KBM-7 (cell line): ENCODE measurements at regions not wholly inside any gene's neighbourhood (a gene's known extent, or its start where the extent isn't known, plus 50 kb on each side); places are given as distances from the start of the nearest gene placed in this dataset.
"Not testable (repeated sequence)": the region's sequence is repeated elsewhere in the genome, so short reads cannot be mapped to it uniquely, and the experiment has no call there.

Experiments used
- DNase-seq: peaks from one replicate; pipeline ENCODE4 v3.0.0-alpha.2; 2015
- in situ Hi-C: fragments of 300-500 bp; cut with MboI; formaldehyde crosslinking; loops from 2 replicates; pipeline ENCODE4 v1.14.3; 2020; ENCODE audit warnings: low sequenced_read_pairs, low pct_unique_long_range_greater_than_20kb, mixed read lengths

DNA sequence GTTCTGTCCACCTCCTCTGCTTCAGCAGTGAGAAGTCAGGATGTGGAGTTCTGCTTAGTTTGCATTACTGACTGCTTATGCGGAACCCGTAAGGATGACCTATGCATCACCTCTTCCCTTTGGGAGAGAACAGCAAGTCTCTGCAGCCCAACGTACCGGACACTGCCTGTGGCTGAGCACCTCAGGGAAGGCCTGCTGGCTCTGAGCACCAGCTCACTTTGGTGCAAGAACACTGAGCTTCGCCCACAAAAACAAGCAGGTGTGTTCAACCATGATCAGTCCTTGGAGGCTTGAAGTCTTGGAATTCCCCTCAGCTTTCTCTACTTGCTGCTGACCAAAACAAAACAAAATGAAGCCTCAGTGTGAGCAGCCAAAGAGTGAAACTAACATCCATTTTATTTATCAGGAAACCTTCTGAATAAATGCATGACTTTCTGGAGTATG lies 52.7 kb upstream of the NCK2 start:
- in situ Hi-C loops = no loop called here
- no peak for DNase-seq

DNA sequence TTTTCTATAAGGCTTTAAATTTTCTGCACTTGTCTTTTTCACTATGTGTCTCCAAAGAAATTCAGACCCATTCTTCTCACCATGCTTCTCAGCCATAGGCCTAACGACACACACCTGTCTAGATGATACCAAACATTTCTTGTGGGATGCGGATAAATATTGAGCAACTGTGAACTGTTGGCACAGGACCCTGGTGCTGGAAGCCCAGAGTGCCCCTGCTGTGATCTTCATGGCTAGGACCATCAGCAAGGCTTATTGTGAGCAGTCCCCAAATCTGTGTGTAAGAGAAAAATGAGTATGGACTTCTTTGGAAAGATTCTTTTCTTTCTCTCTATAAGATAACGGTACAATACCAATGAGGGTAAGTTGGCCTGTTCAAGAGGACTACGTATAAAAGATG lies 54.1 kb upstream of the NCK2 start:
- no peak for DNase-seq
- in situ Hi-C loops = no loop called here

DNA sequence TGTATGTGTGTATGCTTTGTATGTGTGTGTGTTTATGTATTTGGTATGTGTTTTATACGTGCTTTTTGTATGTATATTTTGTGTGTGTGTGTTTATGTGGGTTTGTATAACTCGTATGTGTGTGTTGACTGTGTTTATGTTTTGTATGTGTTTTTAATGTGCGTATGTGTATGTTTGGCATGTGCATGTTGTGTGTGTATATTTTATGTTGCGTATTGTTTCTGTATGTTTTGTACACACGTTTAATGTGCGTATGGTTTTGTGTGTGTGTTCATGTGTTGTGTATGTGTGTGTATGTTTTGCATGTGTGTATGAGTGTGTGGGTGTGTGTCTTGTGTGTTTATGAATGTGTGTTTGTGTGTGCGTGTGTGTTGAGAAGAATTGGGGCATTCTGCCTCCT lies 55.2 kb upstream of the NCK2 start:
- no peak for DNase-seq

DNA sequence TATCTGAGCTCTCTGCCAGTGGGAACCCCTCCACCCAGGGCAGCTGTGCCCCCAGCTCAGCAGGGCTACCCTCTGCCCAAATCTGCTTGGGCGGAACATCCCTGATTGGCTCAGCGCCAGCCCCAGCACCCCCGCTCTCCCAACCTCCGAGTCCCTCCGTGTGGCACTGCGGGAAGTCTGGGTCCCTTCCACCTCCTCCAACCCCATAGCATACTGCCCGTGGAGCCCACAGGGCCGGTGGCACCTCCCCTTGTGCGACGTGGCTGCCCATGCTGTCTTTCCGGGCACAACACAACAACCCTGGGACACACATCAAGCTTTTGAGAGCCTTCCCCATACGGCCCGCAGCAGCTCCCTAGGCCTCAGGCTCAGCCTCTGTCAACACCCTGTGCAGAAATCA lies 55.8 kb upstream of the NCK2 start:
- no peak for DNase-seq
- in situ Hi-C loops = no loop called here

More for the DNA sequence above, 55.2 kb upstream of the NCK2 start:
- in situ Hi-C loops = no loop called here

DNA sequence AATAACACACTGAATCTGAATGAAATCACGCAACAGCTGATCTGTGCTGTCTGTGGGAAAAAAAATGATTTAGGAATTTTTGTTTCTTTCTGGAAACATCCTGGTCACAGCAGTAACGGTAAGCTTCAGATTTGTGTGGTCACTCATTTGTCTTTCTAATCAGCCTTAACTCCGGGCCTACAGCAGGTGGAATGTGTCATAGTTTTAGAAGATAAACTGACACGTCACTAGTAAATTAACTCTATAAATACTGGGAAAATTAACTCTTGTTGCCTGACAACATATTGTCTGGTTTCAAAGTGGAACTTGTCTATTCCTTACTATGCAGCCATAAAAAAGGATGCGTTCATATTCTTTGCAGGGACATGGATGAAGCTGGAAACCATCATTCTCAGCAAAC lies 58.1 kb upstream of the NCK2 start:
- in situ Hi-C loops = no loop called here

DNA sequence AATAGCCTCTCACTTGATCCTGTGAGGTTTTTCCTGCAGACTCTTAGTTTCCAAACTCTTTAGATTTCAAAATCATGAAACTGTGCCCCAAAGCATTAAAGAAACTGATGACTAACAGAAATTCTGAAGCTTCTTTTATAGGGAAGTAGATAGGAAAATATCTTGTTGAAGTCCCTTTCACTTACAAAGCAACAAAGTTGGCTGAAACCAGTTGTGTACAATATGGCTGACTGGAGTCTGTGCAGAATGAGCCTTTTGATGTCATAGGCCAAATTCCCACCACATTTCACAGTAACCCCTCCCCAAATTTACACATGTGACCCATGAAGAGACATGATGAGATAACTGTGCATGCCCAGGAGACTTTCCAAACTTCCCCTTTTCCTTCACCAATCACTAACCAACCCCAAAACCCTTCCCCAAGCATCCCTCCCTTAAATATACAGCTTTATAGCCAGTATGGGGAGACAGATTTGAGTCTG lies 61.7 kb upstream of the NCK2 start:
- in situ Hi-C loops = no loop called here
- peak; percentile 51 for DNase-seq

More for the DNA sequence above, 58.1 kb upstream of the NCK2 start:
- no peak for DNase-seq

DNA sequence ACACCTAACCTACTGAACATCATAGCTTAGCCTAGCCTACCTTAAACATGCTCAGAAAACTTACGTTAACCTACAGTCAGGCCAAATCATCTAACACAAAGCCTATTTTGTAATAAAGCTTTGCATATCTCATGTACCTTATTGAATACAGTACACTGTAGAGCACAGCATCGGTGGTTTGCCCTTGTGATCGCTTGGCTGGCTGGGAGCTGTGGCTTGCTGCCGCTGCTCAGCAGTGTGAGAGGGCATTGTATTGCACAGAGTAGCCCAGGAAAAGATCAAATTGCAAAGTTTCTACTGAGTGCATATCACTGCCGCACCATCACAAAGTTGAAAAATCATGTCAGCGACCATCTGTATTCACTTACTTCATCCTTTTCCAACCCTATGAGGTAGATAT lies 62.3 kb upstream of the NCK2 start:
- no peak for DNase-seq
- in situ Hi-C loops = no loop called here

DNA sequence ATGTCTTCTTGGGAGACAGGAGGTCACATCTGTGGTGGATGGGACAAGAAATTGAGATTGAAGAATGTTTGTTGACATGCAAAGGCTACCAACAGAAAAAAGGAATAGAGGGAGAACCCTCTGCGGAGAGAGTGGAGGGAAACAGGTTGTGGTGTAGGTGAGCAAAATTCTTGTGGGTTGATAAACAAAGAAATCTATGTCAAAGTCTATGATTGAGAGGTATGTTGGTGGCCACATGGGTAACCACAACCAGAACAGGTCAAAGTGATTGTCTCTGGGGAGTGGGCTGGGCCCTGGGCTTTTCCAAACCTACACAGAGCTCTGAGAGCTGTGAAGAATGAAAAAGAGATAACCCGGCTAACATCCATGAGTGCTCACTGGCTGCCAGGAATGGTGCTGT lies 62.8 kb upstream of the NCK2 start:
- DNase-seq = no peak
- in situ Hi-C loops = no loop called here

DNA sequence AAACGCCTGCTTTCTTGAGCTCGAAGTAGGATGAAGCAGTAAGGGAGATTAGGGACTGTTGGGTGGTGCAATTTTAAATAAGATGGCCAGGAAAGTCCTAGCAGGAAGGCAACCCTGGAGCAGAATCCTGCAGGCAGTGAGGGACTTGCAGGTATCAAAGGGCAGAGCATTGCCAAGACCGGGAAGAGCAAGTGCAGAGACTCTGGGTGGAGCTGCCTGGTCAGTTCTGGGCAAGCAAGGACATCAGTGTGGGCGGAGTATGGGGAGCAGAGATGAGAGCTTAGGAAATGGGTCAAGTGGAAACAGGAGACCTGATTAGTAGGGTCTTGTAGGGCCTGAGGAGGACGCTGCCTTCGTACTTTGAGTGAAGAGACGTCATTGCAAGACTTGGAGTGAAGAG lies 64.4 kb upstream of the NCK2 start:
- no peak for DNase-seq
- in situ Hi-C loops = no loop called here

DNA sequence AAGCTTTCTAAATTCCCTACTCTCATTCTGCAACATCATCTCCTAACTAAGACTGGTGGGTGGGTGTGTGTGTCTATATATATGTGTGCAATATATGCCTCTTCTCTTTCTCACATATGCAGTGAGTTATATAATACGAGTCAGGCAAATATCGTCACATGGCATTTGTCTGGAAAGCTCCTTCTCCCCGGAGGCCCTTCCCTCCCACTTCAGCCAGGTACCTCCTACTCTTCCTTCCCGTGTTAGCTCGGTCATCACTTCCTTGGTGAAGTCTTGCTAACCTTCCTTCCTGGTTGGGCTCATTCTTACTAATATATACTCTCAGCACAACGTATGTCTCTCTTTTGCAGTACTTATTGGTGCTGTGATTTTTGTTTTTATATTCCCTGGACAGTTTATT lies 66.4 kb upstream of the NCK2 start:
- in situ Hi-C loops = no loop called here

DNA sequence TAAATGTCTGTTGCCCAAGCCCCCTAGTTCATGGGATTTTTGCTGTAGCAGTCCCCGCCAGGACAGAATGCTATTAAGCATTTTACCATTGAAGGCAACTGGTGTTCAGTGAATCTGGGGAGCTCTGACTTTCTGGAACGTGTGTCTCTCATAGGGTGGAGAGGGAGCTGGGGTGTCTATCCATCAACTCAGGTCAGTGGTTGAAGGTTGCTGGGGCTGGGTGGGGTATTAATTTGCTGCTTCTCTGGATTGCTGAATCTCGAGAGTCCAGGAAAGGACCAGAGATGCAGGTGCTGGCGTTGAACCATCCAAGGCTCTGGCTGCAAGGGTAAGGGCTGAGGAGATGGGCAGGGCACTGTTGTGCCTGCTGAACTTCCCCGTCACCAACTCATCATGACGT lies 66.8 kb upstream of the NCK2 start:
- in situ Hi-C loops = no loop called here
- no peak for DNase-seq

More for the DNA sequence above, 66.4 kb upstream of the NCK2 start:
- no peak for DNase-seq

DNA sequence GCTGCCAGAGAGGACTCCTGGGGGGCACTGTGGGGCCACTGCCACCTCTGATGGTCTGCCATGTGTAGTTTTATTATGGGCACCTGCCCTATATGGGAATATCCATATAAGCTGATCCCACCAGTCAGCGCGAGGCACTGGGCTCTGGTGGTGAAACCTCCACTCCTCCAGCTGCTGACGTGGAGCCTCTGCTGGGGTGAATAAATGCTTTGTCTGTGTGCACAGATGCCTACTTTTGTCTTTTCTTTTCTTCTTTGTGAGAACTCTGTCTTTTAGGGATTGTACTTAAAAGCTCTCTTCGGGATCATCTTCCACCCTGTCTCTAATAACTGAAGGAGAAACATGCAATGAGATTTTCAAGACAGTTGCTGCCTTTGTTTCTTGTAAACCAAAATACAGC lies 68.9 kb upstream of the NCK2 start:
- in situ Hi-C loops = no loop called here
- DNase-seq = no peak

DNA sequence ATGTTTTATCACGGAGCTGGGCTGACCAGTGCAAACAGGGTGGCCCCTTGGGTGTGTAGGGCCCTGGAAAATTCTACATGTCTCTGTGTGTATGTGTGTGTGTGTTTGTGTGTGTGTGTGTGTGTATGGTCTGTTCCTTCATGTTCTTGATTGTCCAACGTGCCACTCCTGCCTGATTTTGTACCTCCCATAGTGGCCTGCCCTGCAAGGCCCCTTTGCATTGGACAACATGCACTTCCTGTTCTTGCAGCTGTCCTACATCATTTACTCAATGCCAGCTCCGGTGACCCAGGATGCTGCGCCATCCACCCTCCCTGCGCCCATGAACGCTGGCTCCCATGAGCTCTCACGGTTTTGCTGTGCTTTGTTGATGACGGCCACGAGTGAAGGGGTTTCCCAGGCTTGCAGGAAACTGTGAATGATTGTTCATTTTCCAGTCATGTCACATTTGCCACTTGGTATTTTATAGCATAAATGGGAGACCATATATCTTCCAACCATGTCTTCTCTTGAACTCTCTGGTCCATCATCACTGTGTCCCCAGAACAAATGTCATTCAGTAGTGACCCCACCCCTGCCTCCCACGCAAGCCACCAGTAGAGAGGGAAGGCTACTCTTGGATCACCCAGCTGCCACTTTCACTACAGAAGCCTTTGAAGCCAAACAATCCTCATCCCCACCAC lies 69.7 kb upstream of the NCK2 start:
- in situ Hi-C loops = no loop called here

DNA sequence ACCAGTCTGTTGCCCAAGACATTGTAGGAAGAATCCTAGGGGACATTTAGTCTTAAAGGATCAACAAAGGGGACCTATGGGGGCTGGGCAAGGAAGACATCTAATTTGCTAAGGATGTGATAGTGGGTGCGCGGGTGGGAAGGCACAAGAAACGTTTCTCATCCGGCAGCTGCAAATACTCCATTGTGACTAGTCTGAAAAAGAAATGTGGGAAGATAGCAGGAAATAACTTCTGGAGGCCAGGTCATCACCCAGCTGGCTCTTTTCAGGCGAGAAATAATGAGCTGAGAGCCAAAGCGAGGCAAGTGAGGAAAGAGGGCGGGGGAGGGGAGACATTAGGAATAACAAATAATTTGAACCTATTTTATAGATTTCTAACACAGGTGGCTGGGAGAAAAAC lies 70.3 kb upstream of the NCK2 start:
- in situ Hi-C loops = no loop called here
- no peak for DNase-seq

More for the DNA sequence above, 69.7 kb upstream of the NCK2 start:
- no peak for DNase-seq

DNA sequence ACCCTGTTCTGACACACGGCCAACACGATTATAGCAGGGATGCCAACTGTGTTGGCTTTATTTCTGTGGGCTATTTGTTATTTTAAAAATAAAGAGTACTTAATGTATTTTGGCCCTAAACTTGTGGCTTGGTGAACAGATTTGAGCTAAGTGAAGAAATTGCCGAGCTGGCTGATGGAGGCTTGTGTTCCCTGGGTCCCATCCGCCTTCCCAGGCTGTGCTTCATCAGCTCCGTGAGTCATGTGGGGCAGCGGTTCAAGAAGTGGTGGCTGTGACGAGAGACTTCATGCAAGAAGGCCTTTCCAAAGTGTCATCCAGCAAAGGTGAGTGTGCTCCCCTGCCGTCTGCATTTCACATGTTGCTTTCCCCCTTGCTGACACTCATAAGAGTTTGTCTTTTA lies 73.6 kb upstream of the NCK2 start:
- no peak for DNase-seq
- in situ Hi-C loops = no loop called here

DNA sequence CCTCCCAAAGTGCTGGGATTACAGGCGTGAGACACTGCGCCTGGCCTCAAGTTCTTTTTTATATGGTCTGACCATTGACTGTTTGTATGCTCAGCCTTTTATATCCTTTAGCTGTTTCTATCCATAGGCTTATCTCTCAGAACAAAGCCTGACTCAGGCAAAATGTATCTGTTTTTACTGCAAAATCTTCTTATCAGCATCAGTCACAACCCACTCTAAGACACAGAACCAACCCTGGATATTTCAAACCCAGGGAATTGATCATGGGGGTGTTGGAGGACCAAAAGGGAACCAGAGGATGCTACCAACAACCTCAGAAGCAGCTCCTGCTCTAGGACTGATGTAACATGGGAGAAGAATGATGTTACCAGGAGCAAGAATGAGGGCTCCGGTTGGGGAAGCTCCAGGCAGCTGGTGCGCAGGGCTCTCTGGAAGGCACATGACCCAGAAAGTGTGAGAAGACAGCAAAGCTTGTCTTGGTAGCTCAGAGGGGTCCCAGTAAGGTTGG lies 75.3 kb upstream of the NCK2 start:
- DNase-seq = no peak
- in situ Hi-C loops = no loop called here

DNA sequence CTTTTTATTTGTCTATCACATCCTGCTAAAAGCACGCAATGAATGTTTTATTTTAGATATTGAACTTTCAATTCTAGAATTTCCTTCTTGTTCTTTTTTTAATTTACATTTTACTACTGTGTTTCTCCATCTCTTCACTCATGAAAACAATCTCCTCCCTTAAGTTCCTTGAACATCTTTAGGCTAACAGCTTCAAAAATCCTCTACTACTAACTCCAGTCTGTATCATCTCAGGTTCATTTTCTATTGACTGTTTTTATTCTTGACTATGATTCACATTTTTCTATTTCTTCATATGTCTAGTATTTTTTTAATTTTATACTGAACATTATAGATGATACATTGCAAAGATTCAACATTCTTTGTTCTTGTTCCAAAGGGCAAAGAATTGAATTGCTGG lies 79.2 kb upstream of the NCK2 start:
- DNase-seq = no peak
- in situ Hi-C loops = no loop called here

DNA sequence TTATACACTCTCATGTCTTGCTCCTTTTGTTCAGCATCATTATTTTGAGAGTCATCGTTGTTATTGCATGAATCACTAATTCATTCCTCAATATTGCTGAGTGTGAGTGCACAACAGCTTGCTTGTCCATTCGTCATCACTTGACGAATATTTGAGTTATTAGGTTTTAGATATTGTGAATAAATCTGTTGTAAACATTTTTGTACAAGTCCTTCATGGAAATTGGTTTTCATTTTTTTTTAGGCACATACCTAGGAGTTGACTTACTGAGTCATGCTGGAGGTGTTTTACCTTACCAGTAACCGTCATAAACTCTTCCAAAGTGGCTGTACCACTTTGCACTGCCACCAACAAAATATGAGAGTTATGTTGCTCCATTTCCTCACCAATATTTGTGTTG lies 84.2 kb upstream of the NCK2 start:
- in situ Hi-C loops = no loop called here
- DNase-seq = no peak

DNA sequence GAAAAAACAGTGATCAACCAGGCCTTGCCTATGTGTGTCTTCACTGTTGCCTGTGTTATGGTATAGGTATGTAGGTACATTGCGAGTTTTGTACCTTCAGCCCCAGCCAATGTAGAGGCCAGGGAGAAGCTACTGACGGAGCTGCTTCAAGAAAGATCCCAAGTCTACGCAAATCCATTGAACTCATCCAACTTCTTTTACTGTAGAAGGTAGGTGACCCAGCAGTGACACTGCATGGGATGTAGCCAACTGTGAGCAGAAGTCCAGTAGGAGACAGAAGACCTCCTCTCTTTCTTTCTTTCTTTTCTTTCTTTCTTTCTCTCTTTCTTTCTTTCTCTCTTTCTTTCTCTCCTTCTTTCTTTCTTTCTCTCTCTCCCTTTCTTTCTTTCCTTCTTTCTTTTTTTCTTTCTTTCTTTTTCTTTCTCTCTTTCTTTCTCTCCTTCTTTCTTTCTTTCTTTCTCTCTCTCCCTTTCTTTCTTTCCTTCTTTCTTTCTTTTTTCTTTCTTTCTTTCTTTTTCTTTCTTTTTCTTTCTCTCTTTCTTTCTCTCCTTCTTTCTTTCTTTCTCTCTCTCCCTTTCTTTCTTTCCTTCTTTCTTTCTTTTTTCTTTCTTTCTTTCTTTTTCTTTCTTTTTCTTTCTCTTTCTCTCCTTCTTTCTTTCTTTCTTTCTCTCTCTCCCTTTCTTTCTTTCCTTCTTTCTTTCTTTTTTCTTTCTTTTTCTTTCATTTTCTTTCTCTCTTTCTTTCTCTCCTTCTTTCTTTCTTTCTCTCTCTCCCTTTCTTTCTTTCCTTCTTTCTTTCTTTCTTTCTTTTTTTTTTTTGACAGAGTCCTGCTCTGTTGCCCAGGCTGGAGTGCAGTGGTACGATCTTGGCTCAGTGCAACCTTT lies 88.7 kb upstream of the NCK2 start:
- DNase-seq, in situ Hi-C loops: not testable (repeated sequence)

DNA sequence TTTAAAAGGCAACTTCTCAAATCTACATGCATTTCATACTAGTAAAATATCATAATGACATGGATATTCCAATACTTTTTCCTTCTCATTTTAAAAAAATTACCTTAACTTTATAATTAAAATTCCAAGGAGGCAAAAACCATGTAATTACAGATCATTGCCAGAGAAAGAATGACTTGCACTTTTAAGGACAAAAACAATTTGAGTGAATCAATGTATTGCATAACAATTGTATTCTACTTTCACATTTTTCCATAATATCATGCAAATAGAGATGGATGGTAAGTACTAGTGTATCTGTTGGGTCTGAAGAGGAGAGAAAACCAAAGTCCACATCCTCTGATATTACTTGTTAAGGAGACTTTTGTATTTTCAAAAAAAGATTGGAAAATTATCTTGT lies 89.5 kb upstream of the NCK2 start:
- in situ Hi-C loops = no loop called here
- no peak for DNase-seq
